GM12878 (cell line): ENCODE measurements at regions not wholly inside any gene's neighbourhood (a gene's known extent, or its start where the extent isn't known, plus 50 kb on each side); places are given as distances from the start of the nearest gene placed in this dataset.

ENCODE experiments used
- ATAC-seq: fragments of 200-7000 bp; cut with Tn5 transposase; 3 replicates; pipeline ENCODE4 v1.9.1; 2020; ENCODE audit warnings: mild to moderate bottlenecking, moderate library complexity
- BruUV-seq: library from RNA; stranded (reverse); fragments of 400-500 nt; replicated peaks from 2 replicates; lab custom pipeline; 2021; lab: Mats Ljungman, UMichigan
- CTCF ChIA-PET: fragments of 300-600 bp; sonication (Branson Sonifier 250); formaldehyde crosslinking; extraction: SDS; loops from one replicate; lab custom pipeline; 2021; ENCODE audit warnings: inconsistent platforms; lab: Yijun Ruan, JAX
- POLR2A ChIA-PET: fragments of 350-600 bp; formaldehyde crosslinking; extraction: SDS; loops from one replicate; lab custom pipeline; 2021; ENCODE audit warnings: inconsistent platforms; lab: Charles Lee
- RAD21 ChIA-PET: fragments of 300-600 bp; sonication (Branson Sonifier 250); formaldehyde crosslinking; loops from one replicate; lab custom pipeline; 2023; ENCODE audit warnings: antibody characterized with exemption; ENCODE audit not compliant: unreplicated experiment; lab: Charles Lee
- SMC1A ChIA-PET: fragments of 300-600 bp; sonication (Branson Sonifier 250); formaldehyde crosslinking; loops from one replicate; lab custom pipeline; 2023; ENCODE audit not compliant: unreplicated experiment, uncharacterized antibody; lab: Charles Lee
- DNase-seq: peaks from one replicate; pipeline ENCODE4 v3.0.0-alpha.2; 2011; ENCODE audit warnings: low read depth, low spot score
- FAIRE-seq: peaks from 3 replicates; lab custom pipeline; 2011; peaks lifted over from hg19 to GRCh38; lab: Jason Lieb, UNC
- H2AFZ ChIP-seq: 2 replicates; pipeline ENCODE4 v1.6.0; 2011; ENCODE audit warnings: low read depth, low read length, control low read depth; ENCODE audit not compliant: control insufficient read depth
- H3K27ac ChIP-seq: 2 replicates; pipeline ENCODE4 v1.5.1; 2011; ENCODE audit warnings: control low read depth; ENCODE audit not compliant: control insufficient read depth, insufficient read depth
- H3K27me3 ChIP-seq, 2 experiments: replicated peaks in 1 of 2; 2 replicates each; pipeline versions ENCODE4 v1.6.0 to v1.6.1; 2011; ENCODE audit warnings: low read length in 1 of 2; ENCODE audit not compliant: control insufficient read depth in 2 of 2, insufficient read depth in 2 of 2
- H3K36me3 ChIP-seq, 2 experiments: 2 replicates each; pipeline ENCODE4 v1.5.1; 2011; ENCODE audit warnings: low read length in 1 of 2; ENCODE audit not compliant: control insufficient read depth in 2 of 2, insufficient read depth in 2 of 2
- H3K4me1 ChIP-seq: 2 replicates; pipeline ENCODE4 v1.6.1; 2011; ENCODE audit warnings: mild to moderate bottlenecking, low read length, moderate library complexity, mixed read lengths; ENCODE audit not compliant: control insufficient read depth, insufficient read depth
- H3K4me2 ChIP-seq: 2 replicates; pipeline ENCODE4 v1.6.0; 2011; ENCODE audit warnings: control low read depth; ENCODE audit not compliant: control insufficient read depth, insufficient read depth
- H3K4me3 ChIP-seq: fragments of 200-600 bp; sonication (generic); 2 replicates; pipeline ENCODE4 v1.5.1; 2016
- H3K79me2 ChIP-seq: 2 replicates; pipeline ENCODE4 v1.6.0; 2011; ENCODE audit warnings: low read length; ENCODE audit not compliant: control insufficient read depth, insufficient read depth
- H3K9ac ChIP-seq: 2 replicates; pipeline ENCODE4 v1.8.0; 2011; ENCODE audit warnings: low read length, control low read depth, mixed read lengths; ENCODE audit not compliant: control insufficient read depth, insufficient read depth
- H3K9me3 ChIP-seq: replicated peaks from 3 replicates; pipeline ENCODE4 v1.5.1; 2011; ENCODE audit warnings: mild to moderate bottlenecking, low read length; ENCODE audit not compliant: control insufficient read depth, insufficient read depth
- H4K20me1 ChIP-seq: 2 replicates; pipeline ENCODE4 v1.6.0; 2011; ENCODE audit not compliant: control insufficient read depth, insufficient read depth
- BACH1 ChIP-seq: fragments of 450-650 bp; IDR thresholded peaks from 2 replicates; pipeline ENCODE4 v1.6.1; 2017; ENCODE audit warnings: mild to moderate bottlenecking, borderline replicate concordance
- BCL3 ChIP-seq: IDR thresholded peaks from 2 replicates; pipeline ENCODE4 v1.6.1; 2011; ENCODE audit warnings: borderline replicate concordance, low read depth, mild to moderate bottlenecking, moderate library complexity, low read length; ENCODE audit not compliant: insufficient read depth, poor library complexity, severe bottlenecking
- CBX3 ChIP-seq: fragments of 200-600 bp; sonication (generic); IDR thresholded peaks from 2 replicates; pipeline ENCODE4 v1.6.1; 2016; ENCODE audit warnings: low read depth, borderline replicate concordance
- FOS ChIP-seq: IDR thresholded peaks from 3 replicates; pipeline ENCODE4 v1.6.1; 2011; ENCODE audit warnings: borderline replicate concordance; ENCODE audit not compliant: insufficient read length; ENCODE audit errors: extremely low read depth
- GABPA ChIP-seq: IDR thresholded peaks from 2 replicates; pipeline ENCODE4 v1.6.1; 2014; ENCODE audit warnings: antibody characterized with exemption, low read depth, mild to moderate bottlenecking, inconsistent platforms
- GATAD2B ChIP-seq: fragments of 450-650 bp; conservative IDR thresholded peaks from 2 replicates; pipeline ENCODE4 v1.6.1; 2017; ENCODE audit warnings: low read depth, mild to moderate bottlenecking, moderate library complexity
- NFYB ChIP-seq: IDR thresholded peaks from 2 replicates; pipeline ENCODE4 v1.6.1; 2011; ENCODE audit warnings: low read depth, mild to moderate bottlenecking, low read length, improper control_type of control experiment, moderate library complexity; ENCODE audit not compliant: insufficient read depth
- PAX8 ChIP-seq: fragments of 450-650 bp; IDR thresholded peaks from 2 replicates; pipeline ENCODE4 v1.6.1; 2017; ENCODE audit warnings: mild to moderate bottlenecking, moderate library complexity
- PRDM15 ChIP-seq: fragments of 450-650 bp; formaldehyde crosslinking; IDR thresholded peaks from 2 replicates; pipeline ENCODE4 v1.4.0; 2020; ENCODE audit warnings: mild to moderate bottlenecking, moderate library complexity
- RAD21 ChIP-seq: IDR thresholded peaks from 2 replicates; pipeline ENCODE4 v1.6.1; 2011; ENCODE audit warnings: mild to moderate bottlenecking, low read depth, low read length, moderate library complexity; ENCODE audit not compliant: insufficient read depth
- REST ChIP-seq: IDR thresholded peaks from 2 replicates; pipeline ENCODE4 v1.6.1; 2012; ENCODE audit warnings: mild to moderate bottlenecking, low read depth, low read length
- SMC3 ChIP-seq: IDR thresholded peaks from 2 replicates; pipeline ENCODE4 v1.6.1; 2011; ENCODE audit warnings: low read length, improper control_type of control experiment, borderline replicate concordance
- SUPT20H ChIP-seq: IDR thresholded peaks from 2 replicates; pipeline ENCODE4 v1.6.1; 2011; ENCODE audit warnings: low read depth, mild to moderate bottlenecking, low read length, moderate library complexity, borderline replicate concordance; ENCODE audit not compliant: control insufficient read depth
- TARDBP ChIP-seq: IDR thresholded peaks from 2 replicates; pipeline ENCODE4 v1.6.1; 2016; ENCODE audit warnings: borderline replicate concordance
- USF1 ChIP-seq: IDR thresholded peaks from 2 replicates; pipeline ENCODE4 v1.6.1; 2011; ENCODE audit warnings: borderline replicate concordance, low read depth, mild to moderate bottlenecking, moderate library complexity, mixed read lengths, low read length; ENCODE audit not compliant: insufficient read depth; ENCODE audit errors: extremely low read length
- ZNF207 ChIP-seq: fragments of 450-650 bp; IDR thresholded peaks from 2 replicates; pipeline ENCODE4 v1.6.1; 2014; ENCODE audit warnings: antibody characterized with exemption, mild to moderate bottlenecking, borderline replicate concordance
- WGBS: methylation state at CpG from one replicate; pipeline ENCODE4 v1.1.6; 2016; ENCODE audit warnings: low lambda C conversion rate; ENCODE audit not compliant: insufficient replicate concordance, insufficient coverage; ENCODE audit errors: missing lambda C conversion rate; 5-methylcytosine and 5-hydroxymethylcytosine counted together
- in situ Hi-C: fragments of 300-500 bp; cut with MboI; formaldehyde crosslinking; loops from 9 replicates; pipeline ENCODE4 v1.14.3; 2018; ENCODE audit warnings: mixed read lengths
- intact Hi-C: fragments of 100-400 bp; cut with micrococcal nuclease; formaldehyde crosslinking; loops from one replicate; pipeline ENCODE4 v1.14.2; 2022; ENCODE audit not compliant: unreplicated experiment

GRCh38 chr10:78150756-78151155, 117.1 kb downstream of the RPS24 start:
- Histone ChIP-seq H3K27ac (no peak overlapping the region), H3K9ac (no peak overlapping the region), H3K79me2 (no peaks in the 10 kb centered on the region), H3K4me3 (no peak overlapping the region), H4K20me1 (no peaks in the 10 kb centered on the region), H3K4me2 (no peak overlapping the region), H3K27me3 (no peaks in the 10 kb centered on the region; a peak in 1 of 4 replicates), H3K9me3 (no peaks in the 10 kb centered on the region), H3K4me1 (no peaks in the 10 kb centered on the region), H3K36me3 (no peaks in the 10 kb centered on the region), H2AFZ (no peak overlapping the region)
- no TSS peak for BruUV-seq
- CTCF ChIA-PET, result no interaction called here
- intact Hi-C loops (no loop called here), in situ Hi-C loops (no loop called here)
- SMC1A ChIA-PET, result no interaction called here
- RAD21 ChIA-PET, result no interaction called here
- POLR2A ChIA-PET, result no interaction called here
- 5% methylated on average over 4 of the region's 4 CpGs for WGBS
- FAIRE-seq (no peak), DNase-seq (no peak), ATAC-seq (no peak)
- TF ChIP-seq BACH1, result no peak
- TF ChIP-seq USF1, result no peak
- no peak for TF ChIP-seq FOS
- TF ChIP-seq REST, result no peak
- TF ChIP-seq CBX3, result no peak
- TF ChIP-seq TARDBP, result no peak
- TF ChIP-seq GATAD2B, result no peak
- TF ChIP-seq SMC3, result no peak
- TF ChIP-seq NFYB, result no peak
- TF ChIP-seq PRDM15 (CRISPR knock-in tag), result no peak
- no peak for TF ChIP-seq SUPT20H
- TF ChIP-seq GABPA, result no peak
- no peak for TF ChIP-seq ZNF207
- no peak for TF ChIP-seq PAX8
- TF ChIP-seq RAD21, result no peak
- TF ChIP-seq BCL3, result no peak
